ENCODE measurements at regions not wholly inside any gene's neighbourhood (a gene's known extent, or its start where the extent isn't known, plus 50 kb on each side); places are given as distances from the start of the nearest gene placed in this dataset.
"Not testable (repeated sequence)": the region's sequence is repeated elsewhere in the genome, so short reads cannot be mapped to it uniquely, and the experiment has no call there.

DNA sequence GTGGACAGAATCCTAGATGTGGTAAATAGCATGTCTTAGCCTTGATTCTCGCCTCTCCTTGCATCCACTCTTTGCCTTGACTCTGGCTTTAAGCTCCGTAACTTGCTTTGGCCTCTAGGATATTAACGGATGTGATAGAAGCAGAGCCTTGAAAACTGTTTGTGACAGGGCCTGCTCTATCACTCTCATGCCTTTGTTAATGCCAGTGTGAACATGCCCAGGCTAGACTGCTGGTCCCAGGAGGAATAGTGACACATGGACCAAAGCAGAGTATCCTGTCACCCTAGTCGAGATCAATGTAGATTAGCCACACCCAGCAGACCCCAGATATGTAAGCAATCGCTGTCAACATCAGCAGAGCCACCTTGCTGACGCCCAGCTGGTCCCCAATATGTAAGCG is 109.9 kb upstream of the C9orf72 start:
- no peak overlapping the region for H3K4me2 ChIP-seq (ENCODE audit: low read length)
- no peaks in the 10 kb centered on the region for H3K27me3 ChIP-seq (ENCODE audit: control insufficient read depth, low read length)
- no peaks in the 10 kb centered on the region for H4K20me1 ChIP-seq (ENCODE audit: control insufficient read depth, insufficient read depth, low read depth, low read length)
- no peaks in the 10 kb centered on the region for H3K4me1 ChIP-seq (ENCODE audit: control insufficient read depth, low read length)
- H3K79me2 ChIP-seq (ENCODE audit: control insufficient read depth, low read length): no peaks in the 10 kb centered on the region
- no peak overlapping the region for H3K4me3 ChIP-seq (ENCODE audit: low read length)
- no peak overlapping the region for H3K27ac ChIP-seq (ENCODE audit: low read depth, low read length)
- no peaks in the 10 kb centered on the region for H3F3A ChIP-seq (ENCODE audit: control insufficient read depth, insufficient read depth)
- H3K9me2 ChIP-seq (replicated peaks; ENCODE audit: control insufficient read depth, low read length): no peaks in the 10 kb centered on the region
- no peak for TF ChIP-seq EZH2phosphoT487 (IDR thresholded peaks at IDR 0.05; ENCODE audit: borderline replicate concordance, low read length)
- TF ChIP-seq, protein P1, sequence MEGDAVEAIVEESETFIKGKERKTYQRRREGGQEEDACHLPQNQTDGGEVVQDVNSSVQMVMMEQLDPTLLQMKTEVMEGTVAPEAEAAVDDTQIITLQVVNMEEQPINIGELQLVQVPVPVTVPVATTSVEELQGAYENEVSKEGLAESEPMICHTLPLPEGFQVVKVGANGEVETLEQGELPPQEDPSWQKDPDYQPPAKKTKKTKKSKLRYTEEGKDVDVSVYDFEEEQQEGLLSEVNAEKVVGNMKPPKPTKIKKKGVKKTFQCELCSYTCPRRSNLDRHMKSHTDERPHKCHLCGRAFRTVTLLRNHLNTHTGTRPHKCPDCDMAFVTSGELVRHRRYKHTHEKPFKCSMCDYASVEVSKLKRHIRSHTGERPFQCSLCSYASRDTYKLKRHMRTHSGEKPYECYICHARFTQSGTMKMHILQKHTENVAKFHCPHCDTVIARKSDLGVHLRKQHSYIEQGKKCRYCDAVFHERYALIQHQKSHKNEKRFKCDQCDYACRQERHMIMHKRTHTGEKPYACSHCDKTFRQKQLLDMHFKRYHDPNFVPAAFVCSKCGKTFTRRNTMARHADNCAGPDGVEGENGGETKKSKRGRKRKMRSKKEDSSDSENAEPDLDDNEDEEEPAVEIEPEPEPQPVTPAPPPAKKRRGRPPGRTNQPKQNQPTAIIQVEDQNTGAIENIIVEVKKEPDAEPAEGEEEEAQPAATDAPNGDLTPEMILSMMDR (IDR thresholded peaks at IDR 0.05; ENCODE audit: low read depth, low read length, poor library complexity, severe bottlenecking): no peak
- H3K9me3 ChIP-seq (ENCODE audit: control insufficient read depth, insufficient read depth, low read length): no peaks in the 10 kb centered on the region
- no peaks in the 10 kb centered on the region for H3K36me3 ChIP-seq (ENCODE audit: control insufficient read depth, low read length)

DNA sequence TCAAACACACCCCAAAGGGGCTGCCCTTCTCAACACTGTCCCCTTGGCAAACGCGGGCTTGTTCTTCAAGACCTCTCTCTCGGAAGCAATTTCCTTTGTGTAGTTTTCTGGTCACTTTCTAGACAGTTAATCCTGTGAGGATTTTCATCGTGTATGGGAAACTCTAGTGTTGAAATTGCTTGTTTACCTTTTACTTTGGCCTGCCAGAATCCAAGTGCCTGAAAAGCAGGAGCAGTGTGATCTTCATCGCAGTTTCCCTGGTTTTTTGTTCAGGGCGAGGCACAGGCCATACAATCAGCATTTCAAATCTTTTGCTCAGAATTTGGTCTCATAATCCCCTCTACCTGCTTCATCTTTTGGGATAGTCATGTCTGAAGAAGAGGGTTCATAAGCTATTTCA is 115.7 kb upstream of the C9orf72 start:
- Histone ChIP-seq H3K27me3 (ENCODE audit: control insufficient read depth, low read length) (no peaks in the 10 kb centered on the region), H3F3A (ENCODE audit: control insufficient read depth, insufficient read depth) (no peaks in the 10 kb centered on the region), H3K27ac (ENCODE audit: low read depth, low read length) (no peak overlapping the region), H3K9me2 (replicated peaks; ENCODE audit: control insufficient read depth, low read length) (no peaks in the 10 kb centered on the region), H3K9me3 (ENCODE audit: control insufficient read depth, insufficient read depth, low read length) (no peaks in the 10 kb centered on the region), H3K4me1 (ENCODE audit: control insufficient read depth, low read length) (no peaks in the 10 kb centered on the region), H3K79me2 (ENCODE audit: control insufficient read depth, low read length) (no peaks in the 10 kb centered on the region), H3K4me3 (ENCODE audit: low read length) (no peak overlapping the region), H3K36me3 (ENCODE audit: control insufficient read depth, low read length) (no peaks in the 10 kb centered on the region), H4K20me1 (ENCODE audit: control insufficient read depth, insufficient read depth, low read depth, low read length) (no peaks in the 10 kb centered on the region), H3K4me2 (ENCODE audit: low read length) (no peak overlapping the region)
- TF ChIP-seq, protein P1 (IDR thresholded peaks at IDR 0.05; ENCODE audit: low read depth, low read length, poor library complexity, severe bottlenecking): no peak
- no peak for TF ChIP-seq EZH2phosphoT487 (IDR thresholded peaks at IDR 0.05; ENCODE audit: borderline replicate concordance, low read length)

DNA sequence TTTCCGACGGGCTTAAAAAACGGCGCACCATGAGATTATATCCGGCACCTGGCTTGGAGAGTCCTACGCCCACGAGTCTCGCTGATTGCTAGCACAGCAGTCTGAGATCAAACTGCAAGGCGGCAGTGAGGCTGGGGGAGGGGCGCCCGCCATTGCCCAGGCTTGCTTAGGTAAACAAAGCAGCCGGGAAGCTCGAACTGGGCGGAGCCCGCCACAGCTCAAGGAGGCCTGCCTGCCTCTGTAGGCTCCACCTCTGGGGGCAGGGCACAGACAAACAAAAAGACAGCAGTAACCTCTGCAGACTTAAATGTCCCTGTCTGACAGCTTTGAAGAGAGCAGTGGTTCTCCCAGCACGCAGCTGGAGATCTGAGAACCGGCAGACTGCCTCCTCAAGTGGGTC is 117.5 kb upstream of the C9orf72 start:
- not testable (repeated sequence) for H4K20me1 ChIP-seq (ENCODE audit: control insufficient read depth, insufficient read depth, low read depth, low read length); H3K36me3 ChIP-seq (ENCODE audit: control insufficient read depth, low read length); H3K4me1 ChIP-seq (ENCODE audit: control insufficient read depth, low read length); H3K9me3 ChIP-seq (ENCODE audit: control insufficient read depth, insufficient read depth, low read length); H3K4me2 ChIP-seq (ENCODE audit: low read length); H3K9me2 ChIP-seq (replicated peaks; ENCODE audit: control insufficient read depth, low read length); H3K27me3 ChIP-seq (ENCODE audit: control insufficient read depth, low read length); H3K79me2 ChIP-seq (ENCODE audit: control insufficient read depth, low read length); H3K27ac ChIP-seq (ENCODE audit: low read depth, low read length); H3F3A ChIP-seq (ENCODE audit: control insufficient read depth, insufficient read depth); H3K4me3 ChIP-seq (ENCODE audit: low read length)

DNA sequence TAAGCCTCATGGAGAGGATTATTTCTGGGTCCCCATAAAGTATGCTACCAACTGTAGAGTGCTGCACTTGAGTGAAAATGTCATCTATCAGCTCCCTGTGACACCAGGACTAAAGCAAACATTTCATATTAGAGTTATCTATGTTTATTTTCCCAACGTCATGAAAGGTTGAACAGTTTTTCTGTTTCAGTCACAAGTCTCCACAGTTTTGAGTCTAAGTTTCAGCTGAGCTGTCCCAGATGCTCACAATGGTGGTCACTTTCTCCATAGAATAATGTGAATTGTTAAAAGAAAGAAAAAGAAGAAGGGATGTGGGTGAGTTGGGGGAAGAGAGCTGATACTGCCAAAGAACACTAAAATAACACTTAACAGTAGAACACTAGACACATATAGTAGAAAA is 126.3 kb upstream of the C9orf72 start:
- TF ChIP-seq EZH2phosphoT487 (IDR thresholded peaks at IDR 0.05; ENCODE audit: borderline replicate concordance, low read length): no peak
- Histone ChIP-seq H3K27ac (ENCODE audit: low read depth, low read length) (no peak overlapping the region), H3K4me1 (ENCODE audit: control insufficient read depth, low read length) (no peaks in the 10 kb centered on the region), H3K36me3 (ENCODE audit: control insufficient read depth, low read length) (no peaks in the 10 kb centered on the region), H3K4me2 (ENCODE audit: low read length) (no peak overlapping the region), H4K20me1 (ENCODE audit: control insufficient read depth, insufficient read depth, low read depth, low read length) (no peaks in the 10 kb centered on the region), H3F3A (ENCODE audit: control insufficient read depth, insufficient read depth) (no peaks in the 10 kb centered on the region), H3K4me3 (ENCODE audit: low read length) (no peak overlapping the region), H3K27me3 (ENCODE audit: control insufficient read depth, low read length) (no peaks in the 10 kb centered on the region), H3K9me2 (replicated peaks; ENCODE audit: control insufficient read depth, low read length) (no peaks in the 10 kb centered on the region), H3K79me2 (ENCODE audit: control insufficient read depth, low read length) (no peaks in the 10 kb centered on the region), H3K9me3 (ENCODE audit: control insufficient read depth, insufficient read depth, low read length) (no peaks in the 10 kb centered on the region)

Data from DOHH2 (cell line).